Esophagus (tissue), 2 donors: ENCODE measurements at regions not wholly inside any gene's neighbourhood (a gene's known extent, or its start where the extent isn't known, plus 50 kb on each side); places are given as distances from the start of the nearest gene placed in this dataset.

Experiments
- H3K27ac ChIP-seq, 2 donors: one replicate each; pipeline ENCODE4 v1.5.1; 2013; ENCODE audit warnings: low read depth in 2 of 2, mild to moderate bottlenecking in 2 of 2, inconsistent platforms in 1 of 2, low read length in 1 of 2, moderate library complexity in 1 of 2
- H3K27me3 ChIP-seq, 2 donors: one replicate each; pipeline ENCODE4 v1.6.1; 2013; ENCODE audit warnings: low read length in 2 of 2, control low read depth in 1 of 2, mild to moderate bottlenecking in 1 of 2; ENCODE audit not compliant: insufficient read depth in 2 of 2, control insufficient read depth in 1 of 2
- H3K36me3 ChIP-seq, 2 donors: one replicate each; pipeline ENCODE4 v1.6.1; 2013; ENCODE audit warnings: low read length in 1 of 2; ENCODE audit not compliant: control insufficient read depth in 2 of 2, insufficient read depth in 2 of 2
- H3K4me1 ChIP-seq, 2 donors: one replicate each; pipeline ENCODE4 v1.6.1; 2013; ENCODE audit warnings: low read length in 1 of 2; ENCODE audit not compliant: control insufficient read depth in 2 of 2, insufficient read depth in 2 of 2
- H3K4me3 ChIP-seq, 2 donors: one replicate each; pipeline ENCODE4 v1.5.1; 2013; ENCODE audit warnings: low read length in 2 of 2, mild to moderate bottlenecking in 2 of 2, low read depth in 1 of 2, moderate library complexity in 1 of 2
- H3K9me3 ChIP-seq, 2 donors: one replicate each; pipeline ENCODE4 v1.6.1; 2013; ENCODE audit warnings: mild to moderate bottlenecking in 2 of 2, low read depth in 1 of 2, low read length in 1 of 2, moderate library complexity in 1 of 2; ENCODE audit not compliant: control insufficient read depth in 2 of 2, insufficient read depth in 1 of 2
- WGBS, 2 donors: extraction: QIAGEN DNeasy Blood & Tissue Kit; methylation state at CpG; one replicate each; pipeline ENCODE4 v1.1.7; 2013; 5-methylcytosine and 5-hydroxymethylcytosine counted together
- donor health status: healthy with polysubstance abuse.
- donor health status: Bipolar disorder and iron deficiency.

DNA sequence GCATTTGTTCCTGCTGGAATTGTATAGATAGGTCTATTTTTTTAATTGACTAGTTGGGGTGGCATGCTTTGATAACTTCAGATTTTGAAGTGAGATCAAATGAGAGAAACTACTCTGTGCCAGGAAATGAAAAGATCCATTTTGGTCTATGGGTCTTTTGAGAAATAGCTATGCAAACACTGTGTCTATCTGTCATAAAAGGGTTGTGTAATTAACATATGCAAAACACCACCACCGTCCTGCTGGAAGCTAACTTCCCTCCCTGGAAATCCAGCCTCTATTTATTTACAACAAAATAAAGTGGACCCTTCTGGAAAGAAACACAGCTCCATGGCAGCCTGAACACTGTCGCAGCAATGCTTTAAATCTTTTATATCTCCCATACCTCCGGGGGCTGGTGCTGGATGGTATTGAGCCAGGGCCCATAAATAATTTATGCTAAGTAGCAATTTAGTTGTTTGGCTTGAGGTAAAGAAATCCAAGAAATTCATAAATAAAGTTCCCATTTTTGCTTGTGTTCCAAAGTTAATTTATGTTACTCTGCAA is 244.2 kb upstream of the POU3F2 start:
- no peaks in the 10 kb centered on the region for H3K36me3 ChIP-seq
- peaks cover 0 to 2% of the 10 kb centered on the region in 2 donors for H3K9me3 ChIP-seq
- H3K4me3 ChIP-seq, result no peak overlapping the region
- H3K4me1 ChIP-seq, result no peaks in the 10 kb centered on the region
- 64 to 71% methylated on average over 3 of the region's 3 CpGs for WGBS, 2 donors
- H3K27me3 ChIP-seq, result no peaks in the 10 kb centered on the region
- H3K27ac ChIP-seq, result no peak overlapping the region

DNA sequence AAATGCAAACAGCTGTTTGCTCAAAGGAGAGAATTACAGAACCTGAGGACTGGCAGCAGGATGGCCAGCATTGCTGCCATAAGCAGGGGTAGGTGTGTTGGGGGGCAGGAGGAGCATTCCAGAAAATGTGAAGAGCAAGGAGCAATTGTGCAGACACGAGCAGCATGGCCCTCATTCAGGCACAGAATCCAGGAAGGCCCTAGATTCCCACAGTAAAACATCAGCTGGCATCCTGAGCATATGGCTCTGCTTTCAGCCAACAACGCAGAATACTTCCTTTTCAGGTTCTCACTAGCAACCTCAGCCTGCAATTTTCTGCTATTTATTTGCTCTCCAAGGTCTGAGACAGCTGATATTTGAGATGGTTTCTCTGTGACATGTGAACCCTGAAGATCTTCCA is 243.4 kb upstream of the POU3F2 start:
- no peaks in the 10 kb centered on the region for H3K4me1 ChIP-seq
- 22 to 25% methylated on average over 2 of the region's 2 CpGs for WGBS, 2 donors
- H3K27ac ChIP-seq, result no peak overlapping the region
- peaks cover 0 to 2% of the 10 kb centered on the region in 2 donors for H3K9me3 ChIP-seq
- H3K4me3 ChIP-seq, result no peak overlapping the region
- no peaks in the 10 kb centered on the region for H3K27me3 ChIP-seq
- H3K36me3 ChIP-seq, result no peaks in the 10 kb centered on the region

DNA sequence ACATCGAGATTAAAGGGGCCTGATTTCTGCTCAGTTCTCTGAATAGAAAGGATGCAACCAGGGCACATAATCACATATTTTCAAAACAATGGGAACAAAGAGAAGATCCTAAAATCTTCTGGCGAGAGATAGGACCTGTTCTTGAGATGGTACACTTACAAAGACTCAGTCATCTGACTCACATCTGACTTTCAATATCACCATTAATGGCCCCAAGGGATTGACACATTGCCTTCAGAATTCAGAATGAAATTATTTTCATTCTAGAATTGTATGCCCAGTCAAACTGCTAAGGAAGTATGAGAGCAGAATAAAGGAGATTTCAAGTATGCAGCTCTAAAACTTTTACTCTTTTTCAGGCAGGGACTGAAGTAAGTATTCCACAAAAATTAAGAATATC is 240.7 kb upstream of the POU3F2 start:
- Histone ChIP-seq H3K4me1 (no peaks in the 10 kb centered on the region), H3K9me3 (peaks cover 0 to 2% of the 10 kb centered on the region in 2 donors), H3K27me3 (no peaks in the 10 kb centered on the region), H3K27ac (no peak overlapping the region), H3K4me3 (no peak overlapping the region), H3K36me3 (no peaks in the 10 kb centered on the region)
- 77 to 85% methylated on average over 2 of the region's 2 CpGs for whole genome bisulfite sequencing, 2 donors

DNA sequence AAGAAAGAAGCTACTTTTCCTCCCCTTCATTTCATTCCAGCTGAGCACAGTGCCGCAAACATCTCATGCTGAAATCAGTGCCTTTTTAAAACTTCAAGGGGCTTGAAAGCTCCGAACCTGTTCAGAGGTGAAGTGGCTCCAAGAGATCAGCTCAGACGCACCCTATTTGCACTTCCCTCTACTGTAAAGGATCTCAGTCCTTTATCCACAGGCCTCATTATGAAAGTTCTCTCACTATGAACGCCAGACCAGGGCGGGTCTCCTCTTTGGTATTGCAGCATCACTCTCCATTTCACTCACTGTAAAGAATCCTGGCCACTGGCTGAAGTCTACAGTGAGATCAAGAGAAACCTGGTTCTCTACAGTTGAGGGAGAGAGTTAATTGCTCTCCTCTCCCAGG is 232.7 kb upstream of the POU3F2 start:
- no peaks in the 10 kb centered on the region for H3K36me3 ChIP-seq
- 60 to 65% methylated on average over 5 of the region's 5 CpGs for WGBS, 2 donors
- H3K4me1 ChIP-seq, result no peaks in the 10 kb centered on the region
- no peak overlapping the region for H3K4me3 ChIP-seq
- H3K27ac ChIP-seq, result no peak overlapping the region
- no peaks in the 10 kb centered on the region for H3K9me3 ChIP-seq
- no peaks in the 10 kb centered on the region for H3K27me3 ChIP-seq

DNA sequence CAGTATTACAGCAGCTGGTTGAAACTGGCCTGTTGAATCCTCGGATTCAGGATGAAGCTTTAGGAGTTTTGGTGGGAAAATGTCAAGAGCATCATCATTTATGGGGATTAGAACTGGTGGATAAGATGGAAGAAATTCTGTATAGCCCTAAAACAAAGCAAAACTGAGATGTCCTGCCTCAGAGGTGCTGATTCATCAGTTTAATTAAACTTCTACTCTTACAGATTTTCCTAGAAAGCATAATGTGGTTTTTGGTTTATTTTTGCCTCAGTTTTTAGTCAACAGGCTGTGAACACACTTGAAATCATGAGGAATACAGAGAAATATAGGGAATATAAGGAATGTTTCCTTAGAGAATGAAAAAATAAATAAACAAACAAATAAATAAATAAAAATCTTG is 228.7 kb upstream of the POU3F2 start:
- 54 to 59% methylated on average over 1 of the region's 1 CpG for WGBS, 2 donors
- no peaks in the 10 kb centered on the region for H3K9me3 ChIP-seq
- no peak overlapping the region for H3K27ac ChIP-seq
- H3K4me1 ChIP-seq, result no peaks in the 10 kb centered on the region
- H3K36me3 ChIP-seq, result no peaks in the 10 kb centered on the region
- no peaks in the 10 kb centered on the region for H3K27me3 ChIP-seq
- H3K4me3 ChIP-seq, result no peak overlapping the region

DNA sequence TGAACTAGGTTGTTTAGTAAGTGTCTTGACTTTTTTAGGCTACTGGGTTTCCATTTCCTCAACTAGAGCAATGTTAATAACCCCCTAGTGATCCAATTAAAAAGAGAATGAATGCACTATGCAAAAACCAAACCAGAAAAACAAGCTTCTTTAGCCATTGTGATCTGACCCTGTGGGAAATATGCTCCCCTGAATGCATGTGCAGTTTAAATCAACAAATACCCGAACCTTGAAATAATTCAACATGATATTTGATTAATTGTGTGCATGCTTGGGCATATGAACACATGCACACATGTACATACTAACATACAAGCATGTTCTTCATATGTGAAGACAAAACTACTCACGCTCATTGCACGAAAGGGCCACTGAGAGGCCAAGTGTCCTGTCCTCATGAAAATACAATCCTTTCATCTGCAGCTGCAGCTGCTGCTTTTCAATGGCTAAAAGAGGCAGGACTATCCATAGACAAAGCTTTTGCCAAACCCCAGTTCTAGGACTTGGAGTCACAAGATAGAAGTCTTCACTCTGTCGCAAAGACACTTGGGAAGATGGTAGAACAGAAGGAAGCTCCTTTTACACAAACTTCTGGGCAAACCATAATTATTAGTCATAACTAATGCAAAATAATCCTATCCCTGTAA is 207.1 kb upstream of the POU3F2 start:
- WGBS, 2 donors, result 59 to 61% methylated on average over 4 of the region's 4 CpGs
- no peaks in the 10 kb centered on the region for H3K36me3 ChIP-seq
- H3K27ac ChIP-seq, result no peak overlapping the region
- no peak overlapping the region for H3K4me3 ChIP-seq
- H3K27me3 ChIP-seq, result no peaks in the 10 kb centered on the region
- H3K9me3 ChIP-seq, result no peaks in the 10 kb centered on the region
- no peaks in the 10 kb centered on the region for H3K4me1 ChIP-seq

DNA sequence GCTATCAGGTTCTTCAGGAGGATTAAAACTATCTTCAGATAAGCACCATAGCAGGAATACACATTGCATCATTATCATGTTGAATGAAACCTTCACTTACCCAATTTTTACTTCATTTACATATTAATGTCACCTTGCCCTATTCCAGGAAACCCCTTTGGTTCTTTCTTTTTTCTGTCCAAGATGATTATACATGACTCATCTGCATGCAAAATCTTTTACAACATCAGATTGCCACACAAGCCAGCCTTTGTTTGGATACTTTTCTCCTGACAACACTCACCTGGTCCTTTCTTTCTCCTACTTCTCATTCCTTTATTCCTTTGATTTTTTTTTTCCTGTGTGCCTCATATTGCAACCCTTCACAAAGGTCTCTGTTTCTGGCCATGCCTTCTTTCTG is 200.5 kb upstream of the POU3F2 start:
- no peak overlapping the region for H3K27ac ChIP-seq

DNA sequence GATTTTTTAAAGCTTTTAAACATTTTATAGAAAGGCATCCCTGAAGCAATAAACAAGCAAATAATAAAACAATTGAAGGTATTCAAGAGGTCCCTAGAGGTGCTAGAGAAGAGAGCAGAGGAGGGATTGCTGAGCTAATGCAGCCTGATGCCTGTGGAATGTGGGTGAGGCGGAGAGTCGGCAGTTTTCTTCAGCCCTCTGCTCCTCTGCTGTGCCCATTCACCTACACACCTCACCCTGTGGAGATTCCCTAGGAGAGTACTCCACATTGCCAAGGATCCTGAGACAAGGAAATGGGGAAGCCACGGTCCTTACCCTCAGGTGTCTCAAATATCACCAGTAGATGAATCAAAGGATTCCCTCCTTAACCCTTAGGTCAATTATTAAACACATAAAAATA is 199.8 kb upstream of the POU3F2 start:
- no peak overlapping the region for H3K27ac ChIP-seq
- no peaks in the 10 kb centered on the region for H3K27me3 ChIP-seq
- H3K36me3 ChIP-seq, result no peaks in the 10 kb centered on the region
- no peaks in the 10 kb centered on the region for H3K4me1 ChIP-seq
- no peak overlapping the region for H3K4me3 ChIP-seq
- WGBS, 2 donors, result 45 to 48% methylated on average over 3 of the region's 3 CpGs
- H3K9me3 ChIP-seq, result no peaks in the 10 kb centered on the region

More for the DNA sequence above, 200.5 kb upstream of the POU3F2 start:
- Histone ChIP-seq H3K4me3 (no peak overlapping the region), H3K4me1 (no peaks in the 10 kb centered on the region), H3K27me3 (no peaks in the 10 kb centered on the region), H3K9me3 (no peaks in the 10 kb centered on the region), H3K36me3 (no peaks in the 10 kb centered on the region)

DNA sequence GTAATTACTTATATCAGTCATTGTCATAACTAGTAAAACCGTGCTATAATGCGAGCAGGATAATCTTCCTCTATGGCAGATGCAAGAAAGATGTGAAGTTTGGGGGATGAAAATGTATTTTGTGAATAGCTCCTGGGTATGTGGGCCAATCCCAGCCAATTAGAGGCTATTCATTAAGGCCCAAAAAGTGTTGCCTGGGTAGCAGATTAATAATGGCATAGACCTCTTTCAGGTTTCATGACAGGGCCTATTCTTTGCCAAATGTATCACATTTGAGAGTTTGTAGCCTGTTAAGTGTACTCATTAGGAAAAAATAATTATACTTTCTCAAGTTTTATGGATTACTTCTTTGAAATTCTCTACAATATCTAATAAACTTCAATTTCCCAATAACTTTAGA is 199.2 kb upstream of the POU3F2 start:
- Histone ChIP-seq H3K36me3 (no peaks in the 10 kb centered on the region), H3K27ac (no peak overlapping the region), H3K4me3 (no peak overlapping the region), H3K9me3 (no peaks in the 10 kb centered on the region), H3K27me3 (no peaks in the 10 kb centered on the region), H3K4me1 (no peaks in the 10 kb centered on the region)
- 85 to 86% methylated on average over 2 of the region's 2 CpGs for WGBS, 2 donors

DNA sequence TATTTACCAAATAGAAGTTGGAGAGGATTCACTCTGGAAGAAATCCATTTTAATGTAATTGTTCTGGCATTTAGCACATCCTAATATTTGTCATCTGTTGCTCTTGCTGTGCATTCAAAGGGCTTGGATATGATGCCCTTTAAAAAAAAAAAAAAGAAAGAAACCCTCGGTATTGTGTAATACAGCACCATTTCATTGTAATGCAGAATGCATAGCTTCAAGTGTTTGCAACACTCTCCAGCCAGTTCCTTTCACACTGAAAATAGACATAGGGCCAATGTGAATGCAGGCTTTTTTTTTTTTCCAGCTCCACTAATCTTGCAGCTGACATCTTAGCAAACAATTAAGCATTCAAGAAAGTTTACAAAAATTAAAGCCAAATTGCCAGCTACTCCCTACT is 197.4 kb upstream of the POU3F2 start:
- H3K36me3 ChIP-seq, result no peaks in the 10 kb centered on the region

More for the DNA sequence above, 197.4 kb upstream of the POU3F2 start:
- Histone ChIP-seq H3K27me3 (no peaks in the 10 kb centered on the region), H3K27ac (no peak overlapping the region), H3K4me1 (no peaks in the 10 kb centered on the region), H3K9me3 (no peaks in the 10 kb centered on the region), H3K4me3 (no peak overlapping the region)
- 0 to 16% methylated on average over 1 of the region's 1 CpG for WGBS, 2 donors
